ENCODE measurements at regions not wholly inside any gene's neighbourhood (a gene's known extent, or its start where the extent isn't known, plus 50 kb on each side); places are given as distances from the start of the nearest gene placed in this dataset.

DNA sequence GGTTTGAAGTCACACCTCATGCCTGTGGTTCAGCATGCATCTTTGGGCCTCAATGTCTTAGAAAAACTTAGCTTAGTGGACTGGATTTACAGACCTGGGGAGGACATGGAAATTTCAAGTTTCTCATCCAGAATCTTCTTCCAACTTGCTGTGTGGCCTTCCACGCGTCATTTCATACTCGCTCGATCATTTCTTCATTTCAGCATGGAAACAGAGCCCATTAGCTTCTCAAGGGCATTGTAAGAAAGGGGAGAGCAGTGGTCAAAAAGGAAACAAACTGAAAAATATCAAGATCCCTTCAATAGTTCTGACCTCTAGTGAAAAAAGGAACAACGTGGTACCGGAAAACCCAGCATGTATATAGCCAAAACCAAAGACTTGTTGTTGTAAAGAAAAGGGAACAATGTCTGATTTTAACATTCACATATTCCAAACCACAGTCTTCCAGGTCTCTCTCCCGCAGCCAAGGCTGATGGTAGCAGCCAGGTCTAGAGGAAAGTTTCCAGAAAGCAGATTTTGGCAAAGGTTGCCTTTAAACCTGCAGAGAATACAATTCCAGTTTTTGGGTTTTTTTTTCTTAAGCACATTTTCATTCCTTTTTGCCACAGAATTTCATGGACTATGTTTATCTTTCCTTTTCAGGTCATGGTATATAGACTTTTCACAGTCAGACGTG lies 97.0 kb upstream of the CDC42BPA start:
- TF ChIP-seq SMARCB1 (IDR thresholded peaks at IDR 0.05; ENCODE audit: insufficient read length, low read depth) (no peak), ZEB2 (IDR thresholded peaks at IDR 0.05) (no peak), ADNP (tag; IDR thresholded peaks at IDR 0.05) (no peak), TEAD4 (IDR thresholded peaks at IDR 0.05; ENCODE audit: low read length) (no peak), TEAD4 (CRISPR knock-in tag; IDR thresholded peaks at IDR 0.05; ENCODE audit: borderline replicate concordance) (no peak), EGR1 (conservative IDR thresholded peaks at IDR 0.05) (no peak), FOXK2 (conservative IDR thresholded peaks at IDR 0.05 in 1 of 2, IDR thresholded peaks at IDR 0.05 in 1 of 2; ENCODE audit: low read depth in 2 of 2) (no peak), PRMT5 (CRISPR knock-in tag; IDR thresholded peaks at IDR 0.05) (no peak), ZNF766 (CRISPR knock-in tag; conservative IDR thresholded peaks at IDR 0.05) (no peak), LCOR (CRISPR knock-in tag; IDR thresholded peaks at IDR 0.05) (no peak), ZNF830 (CRISPR knock-in tag; IDR thresholded peaks at IDR 0.05) (no peak)
- TF ChIP-seq, protein P1, sequence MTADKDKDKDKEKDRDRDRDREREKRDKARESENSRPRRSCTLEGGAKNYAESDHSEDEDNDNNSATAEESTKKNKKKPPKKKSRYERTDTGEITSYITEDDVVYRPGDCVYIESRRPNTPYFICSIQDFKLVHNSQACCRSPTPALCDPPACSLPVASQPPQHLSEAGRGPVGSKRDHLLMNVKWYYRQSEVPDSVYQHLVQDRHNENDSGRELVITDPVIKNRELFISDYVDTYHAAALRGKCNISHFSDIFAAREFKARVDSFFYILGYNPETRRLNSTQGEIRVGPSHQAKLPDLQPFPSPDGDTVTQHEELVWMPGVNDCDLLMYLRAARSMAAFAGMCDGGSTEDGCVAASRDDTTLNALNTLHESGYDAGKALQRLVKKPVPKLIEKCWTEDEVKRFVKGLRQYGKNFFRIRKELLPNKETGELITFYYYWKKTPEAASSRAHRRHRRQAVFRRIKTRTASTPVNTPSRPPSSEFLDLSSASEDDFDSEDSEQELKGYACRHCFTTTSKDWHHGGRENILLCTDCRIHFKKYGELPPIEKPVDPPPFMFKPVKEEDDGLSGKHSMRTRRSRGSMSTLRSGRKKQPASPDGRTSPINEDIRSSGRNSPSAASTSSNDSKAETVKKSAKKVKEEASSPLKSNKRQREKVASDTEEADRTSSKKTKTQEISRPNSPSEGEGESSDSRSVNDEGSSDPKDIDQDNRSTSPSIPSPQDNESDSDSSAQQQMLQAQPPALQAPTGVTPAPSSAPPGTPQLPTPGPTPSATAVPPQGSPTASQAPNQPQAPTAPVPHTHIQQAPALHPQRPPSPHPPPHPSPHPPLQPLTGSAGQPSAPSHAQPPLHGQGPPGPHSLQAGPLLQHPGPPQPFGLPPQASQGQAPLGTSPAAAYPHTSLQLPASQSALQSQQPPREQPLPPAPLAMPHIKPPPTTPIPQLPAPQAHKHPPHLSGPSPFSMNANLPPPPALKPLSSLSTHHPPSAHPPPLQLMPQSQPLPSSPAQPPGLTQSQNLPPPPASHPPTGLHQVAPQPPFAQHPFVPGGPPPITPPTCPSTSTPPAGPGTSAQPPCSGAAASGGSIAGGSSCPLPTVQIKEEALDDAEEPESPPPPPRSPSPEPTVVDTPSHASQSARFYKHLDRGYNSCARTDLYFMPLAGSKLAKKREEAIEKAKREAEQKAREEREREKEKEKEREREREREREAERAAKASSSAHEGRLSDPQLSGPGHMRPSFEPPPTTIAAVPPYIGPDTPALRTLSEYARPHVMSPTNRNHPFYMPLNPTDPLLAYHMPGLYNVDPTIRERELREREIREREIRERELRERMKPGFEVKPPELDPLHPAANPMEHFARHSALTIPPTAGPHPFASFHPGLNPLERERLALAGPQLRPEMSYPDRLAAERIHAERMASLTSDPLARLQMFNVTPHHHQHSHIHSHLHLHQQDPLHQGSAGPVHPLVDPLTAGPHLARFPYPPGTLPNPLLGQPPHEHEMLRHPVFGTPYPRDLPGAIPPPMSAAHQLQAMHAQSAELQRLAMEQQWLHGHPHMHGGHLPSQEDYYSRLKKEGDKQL (CRISPR knock-in tag; IDR thresholded peaks at IDR 0.05; ENCODE audit: borderline replicate concordance) = no peak
- TF ChIP-seq, protein P2, sequence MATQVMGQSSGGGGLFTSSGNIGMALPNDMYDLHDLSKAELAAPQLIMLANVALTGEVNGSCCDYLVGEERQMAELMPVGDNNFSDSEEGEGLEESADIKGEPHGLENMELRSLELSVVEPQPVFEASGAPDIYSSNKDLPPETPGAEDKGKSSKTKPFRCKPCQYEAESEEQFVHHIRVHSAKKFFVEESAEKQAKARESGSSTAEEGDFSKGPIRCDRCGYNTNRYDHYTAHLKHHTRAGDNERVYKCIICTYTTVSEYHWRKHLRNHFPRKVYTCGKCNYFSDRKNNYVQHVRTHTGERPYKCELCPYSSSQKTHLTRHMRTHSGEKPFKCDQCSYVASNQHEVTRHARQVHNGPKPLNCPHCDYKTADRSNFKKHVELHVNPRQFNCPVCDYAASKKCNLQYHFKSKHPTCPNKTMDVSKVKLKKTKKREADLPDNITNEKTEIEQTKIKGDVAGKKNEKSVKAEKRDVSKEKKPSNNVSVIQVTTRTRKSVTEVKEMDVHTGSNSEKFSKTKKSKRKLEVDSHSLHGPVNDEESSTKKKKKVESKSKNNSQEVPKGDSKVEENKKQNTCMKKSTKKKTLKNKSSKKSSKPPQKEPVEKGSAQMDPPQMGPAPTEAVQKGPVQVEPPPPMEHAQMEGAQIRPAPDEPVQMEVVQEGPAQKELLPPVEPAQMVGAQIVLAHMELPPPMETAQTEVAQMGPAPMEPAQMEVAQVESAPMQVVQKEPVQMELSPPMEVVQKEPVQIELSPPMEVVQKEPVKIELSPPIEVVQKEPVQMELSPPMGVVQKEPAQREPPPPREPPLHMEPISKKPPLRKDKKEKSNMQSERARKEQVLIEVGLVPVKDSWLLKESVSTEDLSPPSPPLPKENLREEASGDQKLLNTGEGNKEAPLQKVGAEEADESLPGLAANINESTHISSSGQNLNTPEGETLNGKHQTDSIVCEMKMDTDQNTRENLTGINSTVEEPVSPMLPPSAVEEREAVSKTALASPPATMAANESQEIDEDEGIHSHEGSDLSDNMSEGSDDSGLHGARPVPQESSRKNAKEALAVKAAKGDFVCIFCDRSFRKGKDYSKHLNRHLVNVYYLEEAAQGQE (IDR thresholded peaks at IDR 0.05; ENCODE audit: borderline replicate concordance) = no peak
- TF ChIP-seq, protein P2 (CRISPR knock-in tag; IDR thresholded peaks at IDR 0.05; ENCODE audit: low read depth) = no peak
